Mammary epithelial cell (primary cell): ENCODE measurements at regions not wholly inside any gene's neighbourhood (a gene's known extent, or its start where the extent isn't known, plus 50 kb on each side); places are given as distances from the start of the nearest gene placed in this dataset.

ENCODE experiments used
- EZH2 ChIP-seq: IDR thresholded peaks from 2 replicates; pipeline ENCODE4 v1.6.1; 2012; ENCODE audit warnings: low read length, inconsistent platforms, borderline replicate concordance
- TF ChIP-seq, protein P1 (sequence below), 2 donors: IDR thresholded peaks in 1 of 2; conservative IDR thresholded peaks in 1 of 2; 2 replicates each; pipeline ENCODE4 v1.5.1; 2011 to 2012; ENCODE audit warnings: inconsistent platforms in 2 of 2, low read length in 2 of 2, mild to moderate bottlenecking in 2 of 2, control low read depth in 1 of 2, low read depth in 1 of 2; ENCODE audit not compliant: insufficient read depth in 1 of 2; ENCODE audit errors: extremely low read depth in 1 of 2

DNA sequence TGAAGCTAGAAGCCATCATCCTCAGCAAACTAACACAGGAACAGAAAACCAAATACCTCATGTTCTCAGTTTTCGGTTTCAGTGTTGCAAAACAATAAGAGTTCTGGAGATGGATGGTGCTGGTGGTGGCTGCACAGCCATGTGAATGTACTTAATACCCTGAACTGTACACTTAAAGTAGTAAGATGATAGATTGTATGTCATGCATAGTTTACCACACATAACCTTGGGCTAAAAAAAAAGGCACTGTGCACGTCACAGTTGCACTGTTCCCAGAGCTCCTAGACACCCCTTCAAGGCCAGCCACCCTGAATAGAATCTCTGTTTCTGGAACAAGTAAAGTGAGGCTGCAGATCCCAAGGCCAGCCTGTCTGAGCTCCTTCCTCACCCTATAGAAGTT lies 243.3 kb upstream of the IGF1R start:
- TF ChIP-seq EZH2 = no peak
- TF ChIP-seq, protein P1, sequence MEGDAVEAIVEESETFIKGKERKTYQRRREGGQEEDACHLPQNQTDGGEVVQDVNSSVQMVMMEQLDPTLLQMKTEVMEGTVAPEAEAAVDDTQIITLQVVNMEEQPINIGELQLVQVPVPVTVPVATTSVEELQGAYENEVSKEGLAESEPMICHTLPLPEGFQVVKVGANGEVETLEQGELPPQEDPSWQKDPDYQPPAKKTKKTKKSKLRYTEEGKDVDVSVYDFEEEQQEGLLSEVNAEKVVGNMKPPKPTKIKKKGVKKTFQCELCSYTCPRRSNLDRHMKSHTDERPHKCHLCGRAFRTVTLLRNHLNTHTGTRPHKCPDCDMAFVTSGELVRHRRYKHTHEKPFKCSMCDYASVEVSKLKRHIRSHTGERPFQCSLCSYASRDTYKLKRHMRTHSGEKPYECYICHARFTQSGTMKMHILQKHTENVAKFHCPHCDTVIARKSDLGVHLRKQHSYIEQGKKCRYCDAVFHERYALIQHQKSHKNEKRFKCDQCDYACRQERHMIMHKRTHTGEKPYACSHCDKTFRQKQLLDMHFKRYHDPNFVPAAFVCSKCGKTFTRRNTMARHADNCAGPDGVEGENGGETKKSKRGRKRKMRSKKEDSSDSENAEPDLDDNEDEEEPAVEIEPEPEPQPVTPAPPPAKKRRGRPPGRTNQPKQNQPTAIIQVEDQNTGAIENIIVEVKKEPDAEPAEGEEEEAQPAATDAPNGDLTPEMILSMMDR (conservative IDR thresholded peaks at IDR 0.05 in 1 of 2, IDR thresholded peaks at IDR 0.05 in 1 of 2; ENCODE audit: extremely low read depth in 1 of 2, insufficient read depth in 1 of 2, low read depth in 1 of 2, low read length in 2 of 2) = no peak
